ENCODE measurements at regions not wholly inside any gene's neighbourhood (a gene's known extent, or its start where the extent isn't known, plus 50 kb on each side); places are given as distances from the start of the nearest gene placed in this dataset.
"Not testable (repeated sequence)": the region's sequence is repeated elsewhere in the genome, so short reads cannot be mapped to it uniquely, and the experiment has no call there.

- H3K36me3 Mint-ChIP-seq (ENCODE audit: low read depth): no peaks in the 10 kb centered on the region
- H3K4me1 Mint-ChIP-seq: peaks cover 5% of the 10 kb centered on the region
- no peaks in the 10 kb centered on the region for H3K27me3 Mint-ChIP-seq (ENCODE audit: low read depth)
- no peak for TF ChIP-seq CTCF (IDR thresholded peaks at IDR 0.05; ENCODE audit: unreplicated experiment in 3 of 3)
- H3K27ac Mint-ChIP-seq: no peak overlapping the region
- H3K9me3 Mint-ChIP-seq: peaks cover 2% of the 10 kb centered on the region
- no peak overlapping the region for H3K4me3 Mint-ChIP-seq
These were observed 289.1 kb upstream of the SUCLG2 start for GRCh38 chr3:67943546-67943945.

DNA sequence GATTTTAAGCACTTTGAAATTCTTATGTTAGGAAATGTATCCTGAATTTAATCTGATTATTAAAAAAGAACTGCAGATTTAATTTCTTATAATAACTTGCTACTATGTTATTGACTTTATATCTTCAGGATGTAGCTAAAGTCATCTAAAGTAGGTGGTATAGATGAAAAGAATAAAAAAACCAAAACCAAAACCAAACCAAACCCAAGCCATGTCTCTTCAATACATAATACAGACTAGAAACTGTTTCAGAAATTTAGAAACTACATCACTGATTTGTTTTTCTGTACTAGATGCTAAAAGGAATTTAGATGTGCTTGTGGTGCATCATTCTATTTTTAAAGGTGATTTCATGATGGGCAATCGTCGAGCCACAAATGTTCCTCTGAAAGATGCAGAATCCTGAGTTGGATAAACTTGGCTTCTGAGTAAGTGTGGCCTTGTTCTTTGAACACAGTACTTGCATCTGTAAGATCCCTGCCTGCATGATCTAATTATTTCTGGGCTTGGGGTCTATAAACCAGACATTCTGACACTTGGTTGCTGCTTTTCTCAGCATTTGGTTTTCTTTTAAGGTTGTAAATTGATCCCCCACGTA, 287.1 kb upstream of the SUCLG2 start:
- H3K9me3 Mint-ChIP-seq: peaks cover 2% of the 10 kb centered on the region
- H3K36me3 Mint-ChIP-seq (ENCODE audit: low read depth): no peaks in the 10 kb centered on the region
- H3K27me3 Mint-ChIP-seq (ENCODE audit: low read depth): no peaks in the 10 kb centered on the region
- no peak overlapping the region for H3K4me3 Mint-ChIP-seq
- H3K27ac Mint-ChIP-seq: no peak overlapping the region
- TF ChIP-seq CTCF (IDR thresholded peaks at IDR 0.05; ENCODE audit: unreplicated experiment in 3 of 3): no peak
- peaks cover 5% of the 10 kb centered on the region for H3K4me1 Mint-ChIP-seq

DNA sequence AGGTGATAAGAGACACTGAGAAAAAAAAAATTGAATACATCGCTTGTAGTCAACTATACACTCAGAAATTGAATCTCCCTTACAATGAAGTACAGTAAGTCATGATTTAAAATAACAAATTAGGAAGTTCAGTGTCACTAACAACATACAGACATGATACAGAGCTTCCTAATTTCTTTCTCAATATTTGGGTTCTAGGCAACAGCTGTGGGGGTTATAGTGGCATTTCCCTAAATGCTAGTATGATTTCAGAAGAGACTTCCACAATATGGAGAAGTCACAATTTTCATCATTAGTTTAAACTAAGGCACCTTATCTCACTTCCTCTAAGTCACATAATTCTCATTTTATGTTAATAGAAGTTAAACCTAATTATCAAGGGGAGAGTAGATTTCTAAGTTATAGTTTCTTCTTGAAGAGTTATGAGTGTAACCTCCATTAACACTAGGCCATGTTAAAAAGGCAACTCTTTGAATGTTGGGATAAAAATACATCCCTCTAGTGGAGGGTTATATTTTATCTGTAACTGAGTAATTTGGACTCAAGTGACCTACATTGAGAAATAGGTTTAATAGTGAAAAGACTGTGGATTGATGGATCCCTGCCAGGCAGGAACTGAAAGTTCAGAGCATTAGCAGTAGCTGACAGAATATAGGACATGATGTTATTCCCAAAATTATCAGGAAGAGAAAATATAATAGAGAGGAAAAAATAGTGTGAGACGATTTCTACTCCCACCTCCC, 286.0 kb upstream of the SUCLG2 start:
- Mint-ChIP-seq H3K36me3 (ENCODE audit: low read depth) (no peaks in the 10 kb centered on the region), H3K4me1 (peaks cover 5% of the 10 kb centered on the region), H3K9me3 (peaks cover 6% of the 10 kb centered on the region), H3K27ac (peak overlapping the region in 1 of 3 experiments; percentile 23), H3K27me3 (ENCODE audit: low read depth) (no peaks in the 10 kb centered on the region), H3K4me3 (no peak overlapping the region)
- no peak for TF ChIP-seq CTCF (IDR thresholded peaks at IDR 0.05; ENCODE audit: unreplicated experiment in 3 of 3)

DNA sequence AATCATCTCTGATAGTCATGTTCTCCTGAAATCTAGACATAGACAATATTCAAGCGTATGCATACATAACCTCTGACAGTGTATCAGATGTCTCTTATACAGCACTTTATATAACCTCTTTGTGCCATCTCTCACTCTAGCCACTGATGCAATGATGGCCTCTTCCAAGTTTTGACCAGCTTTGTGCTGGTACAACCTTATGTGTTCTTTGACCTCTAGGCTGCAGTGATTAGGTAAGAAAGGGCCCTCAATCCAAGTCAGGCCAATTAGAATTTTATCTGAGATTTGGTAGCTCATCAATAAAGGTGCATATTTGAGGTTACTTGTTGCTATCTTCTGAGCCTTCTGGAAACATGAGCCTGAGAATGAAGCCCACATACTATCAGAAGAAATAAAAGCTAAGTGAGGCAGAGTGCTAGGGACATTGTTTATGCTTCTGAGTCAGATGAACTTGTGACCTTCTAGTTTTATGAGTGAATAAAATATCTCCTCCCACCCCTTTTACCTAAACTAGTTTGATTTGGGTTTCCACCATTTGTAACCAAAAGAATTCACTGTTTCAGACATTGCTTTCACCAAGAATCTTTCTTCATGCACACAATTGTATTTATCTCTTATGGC, 283.2 kb upstream of the SUCLG2 start:
- TF ChIP-seq CTCF (IDR thresholded peaks at IDR 0.05; ENCODE audit: unreplicated experiment in 3 of 3): no peak

GRCh38 chr3:67930394-67930793, 276.0 kb upstream of the SUCLG2 start:
- not testable (repeated sequence) for H3K4me3 Mint-ChIP-seq; H3K9me3 Mint-ChIP-seq; H3K27ac Mint-ChIP-seq; H3K36me3 Mint-ChIP-seq (ENCODE audit: low read depth); H3K27me3 Mint-ChIP-seq (ENCODE audit: low read depth); H3K4me1 Mint-ChIP-seq

More for the DNA sequence above, 283.2 kb upstream of the SUCLG2 start:
- H3K4me1 Mint-ChIP-seq: peaks cover 5% of the 10 kb centered on the region
- no peaks in the 10 kb centered on the region for H3K36me3 Mint-ChIP-seq (ENCODE audit: low read depth)
- peaks cover 12% of the 10 kb centered on the region for H3K9me3 Mint-ChIP-seq
- H3K27me3 Mint-ChIP-seq (ENCODE audit: low read depth): no peaks in the 10 kb centered on the region
- H3K27ac Mint-ChIP-seq: no peak overlapping the region
- no peak overlapping the region for H3K4me3 Mint-ChIP-seq

DNA sequence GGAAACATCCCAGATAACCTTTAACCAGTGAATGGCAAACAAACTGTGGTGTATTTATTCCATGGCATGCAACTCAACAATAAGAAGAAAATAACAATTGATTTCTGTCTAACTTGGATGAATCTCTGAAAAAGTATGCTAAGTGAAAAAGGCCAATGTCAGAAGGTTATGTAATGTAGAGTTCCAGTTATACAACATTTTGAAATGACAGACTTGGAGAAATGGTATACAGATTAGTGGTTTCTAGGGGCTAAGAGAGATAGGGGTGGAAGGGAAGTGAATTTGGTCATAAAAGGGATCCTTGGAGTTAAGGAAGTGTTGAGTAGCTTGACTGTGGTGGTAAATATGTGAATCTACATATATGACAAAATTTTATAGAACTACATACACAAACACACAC, 269.4 kb upstream of the SUCLG2 start:
- no peaks in the 10 kb centered on the region for H3K36me3 Mint-ChIP-seq (ENCODE audit: low read depth)
- H3K4me1 Mint-ChIP-seq: no peaks in the 10 kb centered on the region
- no peak for TF ChIP-seq CTCF (IDR thresholded peaks at IDR 0.05; ENCODE audit: unreplicated experiment in 3 of 3)
- H3K4me3 Mint-ChIP-seq: no peak overlapping the region
- peaks cover 9% of the 10 kb centered on the region for H3K9me3 Mint-ChIP-seq
- no peaks in the 10 kb centered on the region for H3K27me3 Mint-ChIP-seq (ENCODE audit: low read depth)
- no peak overlapping the region for H3K27ac Mint-ChIP-seq
